Thyroid gland (tissue), 4 donors: ENCODE measurements at regions not wholly inside any gene's neighbourhood (a gene's known extent, or its start where the extent isn't known, plus 50 kb on each side); places are given as distances from the start of the nearest gene placed in this dataset.
"Not testable (repeated sequence)": the region's sequence is repeated elsewhere in the genome, so short reads cannot be mapped to it uniquely, and the experiment has no call there.

Experiments
- POLR2A ChIP-seq, 2 donors: fragments of 450-650 bp; IDR thresholded peaks; one replicate each; pipeline ENCODE4 v1.6.1; 2017; ENCODE audit warnings: antibody characterized with exemption in 2 of 2, mild to moderate bottlenecking in 2 of 2, moderate library complexity in 1 of 2
- TF ChIP-seq, protein P1 (sequence below), 6 experiments: fragments of 200-600 bp in 3 of 6; fragments of 450-650 bp in 3 of 6; sonication (generic) in 3 of 6; IDR thresholded peaks; one replicate each; pipeline ENCODE4 v1.5.1; 2016 to 2019; ENCODE audit warnings: antibody characterized with exemption in 6 of 6, mild to moderate bottlenecking in 2 of 6, inconsistent platforms in 1 of 6, moderate library complexity in 1 of 6

DNA sequence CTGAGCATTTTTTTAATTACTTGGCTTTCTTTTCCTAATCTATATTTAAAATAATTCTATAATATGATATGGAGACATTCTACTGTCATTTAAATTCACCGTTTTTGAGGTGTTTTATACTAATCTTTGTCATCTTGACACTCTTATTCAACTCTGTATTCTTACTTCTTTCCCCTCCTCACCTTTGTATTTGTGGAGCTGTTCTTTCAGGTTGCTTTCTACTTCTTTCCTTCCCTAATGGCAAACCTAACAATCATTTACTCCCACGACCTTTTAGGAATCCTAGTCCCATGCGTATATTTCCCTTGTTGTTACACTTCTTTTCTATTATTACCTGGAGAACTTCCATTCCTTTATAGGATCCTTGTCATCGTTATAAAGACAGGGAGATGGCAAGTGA lies 271.8 kb downstream of the TP53TG3F start:
- TF ChIP-seq, protein P1, sequence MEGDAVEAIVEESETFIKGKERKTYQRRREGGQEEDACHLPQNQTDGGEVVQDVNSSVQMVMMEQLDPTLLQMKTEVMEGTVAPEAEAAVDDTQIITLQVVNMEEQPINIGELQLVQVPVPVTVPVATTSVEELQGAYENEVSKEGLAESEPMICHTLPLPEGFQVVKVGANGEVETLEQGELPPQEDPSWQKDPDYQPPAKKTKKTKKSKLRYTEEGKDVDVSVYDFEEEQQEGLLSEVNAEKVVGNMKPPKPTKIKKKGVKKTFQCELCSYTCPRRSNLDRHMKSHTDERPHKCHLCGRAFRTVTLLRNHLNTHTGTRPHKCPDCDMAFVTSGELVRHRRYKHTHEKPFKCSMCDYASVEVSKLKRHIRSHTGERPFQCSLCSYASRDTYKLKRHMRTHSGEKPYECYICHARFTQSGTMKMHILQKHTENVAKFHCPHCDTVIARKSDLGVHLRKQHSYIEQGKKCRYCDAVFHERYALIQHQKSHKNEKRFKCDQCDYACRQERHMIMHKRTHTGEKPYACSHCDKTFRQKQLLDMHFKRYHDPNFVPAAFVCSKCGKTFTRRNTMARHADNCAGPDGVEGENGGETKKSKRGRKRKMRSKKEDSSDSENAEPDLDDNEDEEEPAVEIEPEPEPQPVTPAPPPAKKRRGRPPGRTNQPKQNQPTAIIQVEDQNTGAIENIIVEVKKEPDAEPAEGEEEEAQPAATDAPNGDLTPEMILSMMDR (IDR thresholded peaks at IDR 0.05), result not testable (repeated sequence)
- not testable (repeated sequence) for TF ChIP-seq POLR2A (IDR thresholded peaks at IDR 0.05)
